ENCODE measurements at regions not wholly inside any gene's neighbourhood (a gene's known extent, or its start where the extent isn't known, plus 50 kb on each side); places are given as distances from the start of the nearest gene placed in this dataset.

GRCh38 chr18:10297086-10297485, 157.3 kb upstream of the APCDD1 start:
- intact Hi-C loops (cut with DNase I) = no loop called here
- no peak for ATAC-seq
- H3K4me1 ChIP-seq = no peaks in the 10 kb centered on the region
- no peak for DNase-seq
- H3K4me3 ChIP-seq = no peak overlapping the region
- no peaks in the 10 kb centered on the region for H3K36me3 ChIP-seq
- no peaks in the 10 kb centered on the region for H3K9me3 ChIP-seq
- H3K27ac ChIP-seq = no peak overlapping the region
- no peaks in the 10 kb centered on the region for H3K27me3 ChIP-seq
- TF ChIP-seq CTCF (IDR thresholded peaks at IDR 0.05) = no peak

GRCh38 chr18:10298346-10298745, 156.1 kb upstream of the APCDD1 start:
- no peak for TF ChIP-seq CTCF (IDR thresholded peaks at IDR 0.05)
- Histone ChIP-seq H3K27ac (no peak overlapping the region), H3K4me3 (no peak overlapping the region), H3K27me3 (no peaks in the 10 kb centered on the region), H3K36me3 (no peaks in the 10 kb centered on the region), H3K9me3 (no peaks in the 10 kb centered on the region), H3K4me1 (no peaks in the 10 kb centered on the region)
- intact Hi-C loops (cut with DNase I) = no loop called here
- no peak for DNase-seq
- ATAC-seq = no peak

GRCh38 chr18:10299643-10300042, 154.8 kb upstream of the APCDD1 start:
- ATAC-seq (no peak), DNase-seq (no peak)

GRCh38 chr18:10300739-10301138, 153.7 kb upstream of the APCDD1 start:
- DNase-seq (no peak), ATAC-seq (no peak)

More at GRCh38 chr18:10299643-10300042, 154.8 kb upstream of the APCDD1 start:
- Histone ChIP-seq H3K4me1 (no peaks in the 10 kb centered on the region), H3K9me3 (no peaks in the 10 kb centered on the region), H3K27ac (no peak overlapping the region), H3K27me3 (no peaks in the 10 kb centered on the region), H3K4me3 (no peak overlapping the region), H3K36me3 (no peaks in the 10 kb centered on the region)
- TF ChIP-seq CTCF (IDR thresholded peaks at IDR 0.05) = no peak
- intact Hi-C loops (cut with DNase I) = no loop called here

GRCh38 chr18:10301831-10302483, 152.5 kb upstream of the APCDD1 start:
- Histone ChIP-seq H3K4me3 (no peak overlapping the region), H3K9me3 (no peaks in the 10 kb centered on the region), H3K27me3 (no peaks in the 10 kb centered on the region), H3K4me1 (peaks cover 0 to 6% of the 10 kb centered on the region in 2 donors), H3K36me3 (no peaks in the 10 kb centered on the region), H3K27ac (no peak overlapping the region)
- no peak for TF ChIP-seq CTCF (IDR thresholded peaks at IDR 0.05)
- no peak for DNase-seq
- no peak for ATAC-seq
- intact Hi-C loops (cut with DNase I) = no loop called here

More at GRCh38 chr18:10300739-10301138, 153.7 kb upstream of the APCDD1 start:
- Histone ChIP-seq H3K27me3 (no peaks in the 10 kb centered on the region), H3K36me3 (no peaks in the 10 kb centered on the region), H3K9me3 (no peaks in the 10 kb centered on the region), H3K4me3 (no peak overlapping the region), H3K27ac (no peak overlapping the region), H3K4me1 (peaks cover 0 to 6% of the 10 kb centered on the region in 2 donors)
- intact Hi-C loops (cut with DNase I) = no loop called here
- TF ChIP-seq CTCF (IDR thresholded peaks at IDR 0.05) = no peak
